HepG2 (cell line): ENCODE measurements at regions not wholly inside any gene's neighbourhood (a gene's known extent, or its start where the extent isn't known, plus 50 kb on each side); places are given as distances from the start of the nearest gene placed in this dataset.

ENCODE experiments used
- HMGA1 ChIP-seq: sonication (generic); formaldehyde crosslinking; conservative IDR thresholded peaks from 2 replicates; pipeline ENCODE4 v1.4.0; 2020; ENCODE audit warnings: missing genetic modification reagents
- HNRNPH1 ChIP-seq: fragments of 200-400 bp; formaldehyde crosslinking; optimal IDR thresholded peaks from 2 replicates; pipeline ENCODE3; 2017; ENCODE audit warnings: mild to moderate bottlenecking, low read depth, low read length
- TCF7L2 ChIP-seq: IDR thresholded peaks from 2 replicates; pipeline ENCODE4 v1.6.1; 2011; ENCODE audit warnings: mild to moderate bottlenecking, low read depth, low read length, moderate library complexity
- ZNF737 ChIP-seq: sonication (generic); formaldehyde crosslinking; IDR thresholded peaks from 2 replicates; pipeline ENCODE4 v1.5.0; 2020; ENCODE audit warnings: missing genetic modification reagents, mild to moderate bottlenecking, borderline replicate concordance
- ZNF781 ChIP-seq: sonication (generic); formaldehyde crosslinking; IDR thresholded peaks from 2 replicates; pipeline ENCODE4 v1.5.1; 2020; ENCODE audit warnings: borderline replicate concordance, mild to moderate bottlenecking, missing genetic modification reagents; ENCODE audit errors: not compliant biosample characterization
- TF ChIP-seq, protein P1 (sequence below): sonication (generic); formaldehyde crosslinking; IDR thresholded peaks from 2 replicates; pipeline ENCODE4 v1.4.0; 2020; ENCODE audit warnings: missing genetic modification reagents, borderline replicate concordance
- TF ChIP-seq, protein P2 (sequence below): sonication (generic); formaldehyde crosslinking; IDR thresholded peaks from 2 replicates; pipeline ENCODE4 v1.4.0; 2020; ENCODE audit warnings: missing genetic modification reagents
- TF ChIP-seq, protein P3 (sequence below): sonication (generic); formaldehyde crosslinking; IDR thresholded peaks from 2 replicates; pipeline ENCODE4 v1.5.0; 2020; ENCODE audit warnings: mild to moderate bottlenecking, missing genetic modification reagents, borderline replicate concordance
- TF ChIP-seq, protein P4 (sequence below): sonication (generic); formaldehyde crosslinking; IDR thresholded peaks from 2 replicates; pipeline ENCODE4 v1.5.1; 2020; ENCODE audit warnings: missing genetic modification reagents, mild to moderate bottlenecking, borderline replicate concordance
- TF ChIP-seq, protein P5 (sequence below): sonication (generic); formaldehyde crosslinking; IDR thresholded peaks from 2 replicates; pipeline ENCODE4 v1.5.0; 2020; ENCODE audit warnings: mild to moderate bottlenecking, low read depth, missing genetic modification reagents, borderline replicate concordance
- TF ChIP-seq, protein P6 (sequence below): IDR thresholded peaks from 2 replicates; pipeline ENCODE4 v1.6.1; 2016; ENCODE audit warnings: missing compliant biosample characterization, missing genetic modification reagents, borderline replicate concordance
- TF ChIP-seq, protein P7 (sequence below), 2 experiments: sonication (generic) in 1 of 2; formaldehyde crosslinking in 1 of 2; IDR thresholded peaks; 2 replicates each; pipeline versions ENCODE4 v1.6.1 to v1.9.0; 2014 to 2022; ENCODE audit warnings: antibody characterized with exemption in 1 of 2, borderline replicate concordance in 1 of 2, inconsistent platforms in 1 of 2, low read depth in 1 of 2, missing genetic modification reagents in 1 of 2

DNA sequence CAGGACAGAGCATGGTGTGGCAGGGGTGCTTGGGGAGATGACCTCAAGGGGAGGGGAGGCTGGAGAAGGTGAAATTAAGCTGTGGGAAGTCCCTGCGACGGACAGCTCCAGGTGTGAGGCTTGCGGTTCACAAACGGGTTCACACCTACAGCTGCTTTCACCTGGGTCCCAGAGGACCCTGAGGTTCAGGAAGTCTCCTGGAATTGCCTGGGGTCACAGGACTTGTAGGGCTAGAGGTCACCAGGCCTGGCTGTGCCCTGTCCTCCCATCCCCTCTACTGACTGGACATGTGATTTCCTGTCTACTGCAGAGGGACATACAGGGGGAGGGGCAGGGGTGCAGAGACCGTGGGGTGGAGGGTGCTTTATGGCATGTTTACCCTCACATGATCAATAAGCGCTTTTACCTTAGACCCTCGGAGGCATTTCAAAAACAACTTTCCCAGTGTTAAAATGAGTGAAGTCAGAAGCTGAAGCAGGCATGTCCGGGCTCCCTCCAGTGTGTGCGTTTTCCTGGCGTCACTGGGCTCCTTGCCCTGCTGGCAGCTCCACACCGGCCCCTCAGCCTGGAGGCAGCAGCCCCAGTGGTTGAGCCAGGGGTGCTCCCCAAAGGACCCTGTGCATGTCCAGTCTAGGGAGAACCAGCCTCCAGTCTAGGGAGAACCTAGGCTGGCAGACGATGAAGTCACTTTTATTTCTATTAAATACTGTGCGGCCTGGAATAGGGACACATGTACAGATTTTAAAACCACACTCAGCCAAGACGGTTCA, 66.6 kb upstream of the IGFBP3 start (continued):
- TF ChIP-seq, protein P1, sequence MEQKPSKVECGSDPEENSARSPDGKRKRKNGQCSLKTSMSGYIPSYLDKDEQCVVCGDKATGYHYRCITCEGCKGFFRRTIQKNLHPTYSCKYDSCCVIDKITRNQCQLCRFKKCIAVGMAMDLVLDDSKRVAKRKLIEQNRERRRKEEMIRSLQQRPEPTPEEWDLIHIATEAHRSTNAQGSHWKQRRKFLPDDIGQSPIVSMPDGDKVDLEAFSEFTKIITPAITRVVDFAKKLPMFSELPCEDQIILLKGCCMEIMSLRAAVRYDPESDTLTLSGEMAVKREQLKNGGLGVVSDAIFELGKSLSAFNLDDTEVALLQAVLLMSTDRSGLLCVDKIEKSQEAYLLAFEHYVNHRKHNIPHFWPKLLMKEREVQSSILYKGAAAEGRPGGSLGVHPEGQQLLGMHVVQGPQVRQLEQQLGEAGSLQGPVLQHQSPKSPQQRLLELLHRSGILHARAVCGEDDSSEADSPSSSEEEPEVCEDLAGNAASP (CRISPR knock-in tag): peak; percentile 64; the same call in 1 of the 2 replicates
- TF ChIP-seq TCF7L2 (no peak), HMGA1 (CRISPR knock-in tag) (no peak), ZNF781 (CRISPR knock-in tag) (no peak), HNRNPH1 (no peak), ZNF737 (CRISPR knock-in tag) (no peak)
- TF ChIP-seq, protein P2, sequence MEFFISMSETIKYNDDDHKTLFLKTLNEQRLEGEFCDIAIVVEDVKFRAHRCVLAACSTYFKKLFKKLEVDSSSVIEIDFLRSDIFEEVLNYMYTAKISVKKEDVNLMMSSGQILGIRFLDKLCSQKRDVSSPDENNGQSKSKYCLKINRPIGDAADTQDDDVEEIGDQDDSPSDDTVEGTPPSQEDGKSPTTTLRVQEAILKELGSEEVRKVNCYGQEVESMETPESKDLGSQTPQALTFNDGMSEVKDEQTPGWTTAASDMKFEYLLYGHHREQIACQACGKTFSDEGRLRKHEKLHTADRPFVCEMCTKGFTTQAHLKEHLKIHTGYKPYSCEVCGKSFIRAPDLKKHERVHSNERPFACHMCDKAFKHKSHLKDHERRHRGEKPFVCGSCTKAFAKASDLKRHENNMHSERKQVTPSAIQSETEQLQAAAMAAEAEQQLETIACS (CRISPR knock-in tag): no peak
- TF ChIP-seq, protein P3, sequence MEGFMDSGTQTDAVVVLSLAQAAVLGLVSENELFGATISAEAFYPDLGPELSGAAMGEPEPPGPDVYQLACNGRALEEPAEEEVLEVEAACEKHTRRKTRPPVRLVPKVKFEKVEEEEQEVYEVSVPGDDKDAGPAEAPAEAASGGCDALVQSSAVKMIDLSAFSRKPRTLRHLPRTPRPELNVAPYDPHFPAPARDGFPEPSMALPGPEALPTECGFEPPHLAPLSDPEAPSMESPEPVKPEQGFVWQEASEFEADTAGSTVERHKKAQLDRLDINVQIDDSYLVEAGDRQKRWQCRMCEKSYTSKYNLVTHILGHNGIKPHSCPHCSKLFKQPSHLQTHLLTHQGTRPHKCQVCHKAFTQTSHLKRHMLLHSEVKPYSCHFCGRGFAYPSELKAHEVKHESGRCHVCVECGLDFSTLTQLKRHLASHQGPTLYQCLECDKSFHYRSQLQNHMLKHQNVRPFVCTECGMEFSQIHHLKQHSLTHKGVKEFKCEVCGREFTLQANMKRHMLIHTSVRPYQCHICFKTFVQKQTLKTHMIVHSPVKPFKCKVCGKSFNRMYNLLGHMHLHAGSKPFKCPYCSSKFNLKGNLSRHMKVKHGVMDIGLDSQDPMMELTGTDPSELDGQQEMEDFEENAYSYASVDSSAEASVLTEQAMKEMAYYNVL: peak; percentile 26; the same call in 1 of the 2 replicates
- TF ChIP-seq, protein P4, sequence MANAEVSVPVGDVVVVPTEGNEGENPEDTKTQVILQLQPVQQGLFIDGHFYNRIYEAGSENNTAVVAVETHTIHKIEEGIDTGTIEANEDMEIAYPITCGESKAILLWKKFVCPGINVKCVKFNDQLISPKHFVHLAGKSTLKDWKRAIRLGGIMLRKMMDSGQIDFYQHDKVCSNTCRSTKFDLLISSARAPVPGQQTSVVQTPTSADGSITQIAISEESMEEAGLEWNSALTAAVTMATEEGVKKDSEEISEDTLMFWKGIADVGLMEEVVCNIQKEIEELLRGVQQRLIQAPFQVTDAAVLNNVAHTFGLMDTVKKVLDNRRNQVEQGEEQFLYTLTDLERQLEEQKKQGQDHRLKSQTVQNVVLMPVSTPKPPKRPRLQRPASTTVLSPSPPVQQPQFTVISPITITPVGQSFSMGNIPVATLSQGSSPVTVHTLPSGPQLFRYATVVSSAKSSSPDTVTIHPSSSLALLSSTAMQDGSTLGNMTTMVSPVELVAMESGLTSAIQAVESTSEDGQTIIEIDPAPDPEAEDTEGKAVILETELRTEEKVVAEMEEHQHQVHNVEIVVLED (CRISPR knock-in tag): no peak
- TF ChIP-seq, protein P5, sequence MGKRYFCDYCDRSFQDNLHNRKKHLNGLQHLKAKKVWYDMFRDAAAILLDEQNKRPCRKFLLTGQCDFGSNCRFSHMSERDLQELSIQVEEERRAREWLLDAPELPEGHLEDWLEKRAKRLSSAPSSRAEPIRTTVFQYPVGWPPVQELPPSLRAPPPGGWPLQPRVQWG (CRISPR knock-in tag): no peak
- TF ChIP-seq, protein P6, sequence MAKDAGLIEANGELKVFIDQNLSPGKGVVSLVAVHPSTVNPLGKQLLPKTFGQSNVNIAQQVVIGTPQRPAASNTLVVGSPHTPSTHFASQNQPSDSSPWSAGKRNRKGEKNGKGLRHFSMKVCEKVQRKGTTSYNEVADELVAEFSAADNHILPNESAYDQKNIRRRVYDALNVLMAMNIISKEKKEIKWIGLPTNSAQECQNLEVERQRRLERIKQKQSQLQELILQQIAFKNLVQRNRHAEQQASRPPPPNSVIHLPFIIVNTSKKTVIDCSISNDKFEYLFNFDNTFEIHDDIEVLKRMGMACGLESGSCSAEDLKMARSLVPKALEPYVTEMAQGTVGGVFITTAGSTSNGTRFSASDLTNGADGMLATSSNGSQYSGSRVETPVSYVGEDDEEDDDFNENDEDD (CRISPR knock-in tag): no peak
- TF ChIP-seq, protein P7, sequence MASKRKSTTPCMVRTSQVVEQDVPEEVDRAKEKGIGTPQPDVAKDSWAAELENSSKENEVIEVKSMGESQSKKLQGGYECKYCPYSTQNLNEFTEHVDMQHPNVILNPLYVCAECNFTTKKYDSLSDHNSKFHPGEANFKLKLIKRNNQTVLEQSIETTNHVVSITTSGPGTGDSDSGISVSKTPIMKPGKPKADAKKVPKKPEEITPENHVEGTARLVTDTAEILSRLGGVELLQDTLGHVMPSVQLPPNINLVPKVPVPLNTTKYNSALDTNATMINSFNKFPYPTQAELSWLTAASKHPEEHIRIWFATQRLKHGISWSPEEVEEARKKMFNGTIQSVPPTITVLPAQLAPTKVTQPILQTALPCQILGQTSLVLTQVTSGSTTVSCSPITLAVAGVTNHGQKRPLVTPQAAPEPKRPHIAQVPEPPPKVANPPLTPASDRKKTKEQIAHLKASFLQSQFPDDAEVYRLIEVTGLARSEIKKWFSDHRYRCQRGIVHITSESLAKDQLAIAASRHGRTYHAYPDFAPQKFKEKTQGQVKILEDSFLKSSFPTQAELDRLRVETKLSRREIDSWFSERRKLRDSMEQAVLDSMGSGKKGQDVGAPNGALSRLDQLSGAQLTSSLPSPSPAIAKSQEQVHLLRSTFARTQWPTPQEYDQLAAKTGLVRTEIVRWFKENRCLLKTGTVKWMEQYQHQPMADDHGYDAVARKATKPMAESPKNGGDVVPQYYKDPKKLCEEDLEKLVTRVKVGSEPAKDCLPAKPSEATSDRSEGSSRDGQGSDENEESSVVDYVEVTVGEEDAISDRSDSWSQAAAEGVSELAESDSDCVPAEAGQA (IDR thresholded peaks at IDR 0.05; ENCODE audit: low read depth): no peak
- TF ChIP-seq, protein P7 (CRISPR knock-in tag; IDR thresholded peaks at IDR 0.05; ENCODE audit: borderline replicate concordance): no peak
